ENCODE measurements at regions not wholly inside any gene's neighbourhood (a gene's known extent, or its start where the extent isn't known, plus 50 kb on each side); places are given as distances from the start of the nearest gene placed in this dataset.

DNA sequence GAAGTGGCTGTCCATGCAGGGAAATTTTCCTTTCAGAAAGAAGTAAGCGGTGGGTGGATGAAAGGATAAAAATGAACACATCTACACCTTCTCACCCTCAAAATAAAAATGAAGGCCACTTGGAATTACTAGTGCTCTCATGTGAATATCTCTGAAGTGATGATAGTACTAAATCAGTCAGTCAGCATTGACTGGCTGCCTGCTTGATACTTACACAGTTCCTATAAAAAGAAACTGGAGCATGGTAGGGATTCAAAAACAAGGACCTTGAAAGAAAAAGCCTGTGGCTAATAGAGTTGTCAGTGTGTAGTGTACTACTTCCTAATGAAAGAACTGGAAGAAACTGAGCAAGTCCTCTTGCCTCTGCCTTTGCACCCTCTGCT lies 239.7 kb downstream of the HLX start:
- DNase-seq (ENCODE audit: low read depth) (no peak), FAIRE-seq (no peak)
- H3K27ac ChIP-seq (ENCODE audit: low read depth, low read length), result no peak overlapping the region
- H2AFZ ChIP-seq (ENCODE audit: low read depth, low read length), result no peak overlapping the region
- H3K79me2 ChIP-seq (ENCODE audit: insufficient read depth, low read length), result no peaks in the 10 kb centered on the region
- H3K4me2 ChIP-seq (ENCODE audit: low read length), result no peak overlapping the region
- H3K36me3 ChIP-seq (ENCODE audit: insufficient read depth, low read length), result no peaks in the 10 kb centered on the region
- Mint-ChIP-seq H3K9me3 (ENCODE audit: unreplicated experiment) (peaks cover 3% of the 10 kb centered on the region), H3K27ac (ENCODE audit: unreplicated experiment) (no peak overlapping the region), H3K4me1 (ENCODE audit: low read depth, unreplicated experiment) (peaks cover 30% of the 10 kb centered on the region), H3K27me3 (ENCODE audit: low read depth, unreplicated experiment) (no peaks in the 10 kb centered on the region), H3K36me3 (ENCODE audit: low read depth, unreplicated experiment) (no peaks in the 10 kb centered on the region), H3K4me3 (ENCODE audit: unreplicated experiment) (no peak overlapping the region)
- no peaks in the 10 kb centered on the region for H3K27me3 ChIP-seq (ENCODE audit: insufficient read depth, low read length)
- H3K9me3 ChIP-seq (ENCODE audit: insufficient read depth, low read depth, low read length), result no peaks in the 10 kb centered on the region
- H4K20me1 ChIP-seq (ENCODE audit: insufficient read depth, low read length), result no peaks in the 10 kb centered on the region
- peaks cover 7% of the 10 kb centered on the region for H3K4me1 ChIP-seq (ENCODE audit: insufficient read depth, low read length)
- TF ChIP-seq, protein P1, sequence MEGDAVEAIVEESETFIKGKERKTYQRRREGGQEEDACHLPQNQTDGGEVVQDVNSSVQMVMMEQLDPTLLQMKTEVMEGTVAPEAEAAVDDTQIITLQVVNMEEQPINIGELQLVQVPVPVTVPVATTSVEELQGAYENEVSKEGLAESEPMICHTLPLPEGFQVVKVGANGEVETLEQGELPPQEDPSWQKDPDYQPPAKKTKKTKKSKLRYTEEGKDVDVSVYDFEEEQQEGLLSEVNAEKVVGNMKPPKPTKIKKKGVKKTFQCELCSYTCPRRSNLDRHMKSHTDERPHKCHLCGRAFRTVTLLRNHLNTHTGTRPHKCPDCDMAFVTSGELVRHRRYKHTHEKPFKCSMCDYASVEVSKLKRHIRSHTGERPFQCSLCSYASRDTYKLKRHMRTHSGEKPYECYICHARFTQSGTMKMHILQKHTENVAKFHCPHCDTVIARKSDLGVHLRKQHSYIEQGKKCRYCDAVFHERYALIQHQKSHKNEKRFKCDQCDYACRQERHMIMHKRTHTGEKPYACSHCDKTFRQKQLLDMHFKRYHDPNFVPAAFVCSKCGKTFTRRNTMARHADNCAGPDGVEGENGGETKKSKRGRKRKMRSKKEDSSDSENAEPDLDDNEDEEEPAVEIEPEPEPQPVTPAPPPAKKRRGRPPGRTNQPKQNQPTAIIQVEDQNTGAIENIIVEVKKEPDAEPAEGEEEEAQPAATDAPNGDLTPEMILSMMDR (IDR thresholded peaks at IDR 0.05; ENCODE audit: insufficient read depth, low read depth, low read length), result no peak
- no peak for TF ChIP-seq EZH2 (IDR thresholded peaks at IDR 0.05; ENCODE audit: insufficient read depth, low read length)
- no peak overlapping the region for H3K4me3 ChIP-seq (ENCODE audit: insufficient read depth, low read depth, low read length)
- H3K9ac ChIP-seq (ENCODE audit: low read length), result no peak overlapping the region

DNA sequence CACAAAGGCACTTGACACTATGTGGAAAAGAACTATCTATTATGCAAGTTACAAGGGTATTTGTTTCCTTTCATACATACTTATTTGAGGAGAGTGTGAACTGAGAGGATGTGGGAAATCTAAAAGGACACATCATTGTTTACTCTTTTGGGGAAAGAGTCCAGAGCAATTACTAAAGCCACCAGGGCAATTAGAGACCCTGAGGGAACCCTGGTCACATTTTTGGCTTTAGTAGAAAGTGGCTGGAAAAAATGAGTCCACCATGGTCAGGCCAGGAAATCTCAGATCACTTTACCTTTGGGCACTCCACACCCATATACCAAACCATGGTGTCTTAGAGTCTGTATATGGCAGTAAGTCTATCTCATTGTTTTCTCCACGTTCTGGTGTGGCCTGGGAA lies 243.3 kb downstream of the HLX start:
- Histone ChIP-seq H3K4me1 (ENCODE audit: insufficient read depth, low read length) (peaks cover 7% of the 10 kb centered on the region), H3K4me2 (ENCODE audit: low read length) (no peak overlapping the region), H3K79me2 (ENCODE audit: insufficient read depth, low read length) (no peaks in the 10 kb centered on the region), H3K9ac (ENCODE audit: low read length) (no peak overlapping the region), H4K20me1 (ENCODE audit: insufficient read depth, low read length) (no peaks in the 10 kb centered on the region), H3K9me3 (ENCODE audit: insufficient read depth, low read depth, low read length) (no peaks in the 10 kb centered on the region), H3K27me3 (ENCODE audit: insufficient read depth, low read length) (no peaks in the 10 kb centered on the region), H3K27ac (ENCODE audit: low read depth, low read length) (no peak overlapping the region), H3K4me3 (ENCODE audit: insufficient read depth, low read depth, low read length) (no peak overlapping the region), H2AFZ (ENCODE audit: low read depth, low read length) (no peak overlapping the region), H3K36me3 (ENCODE audit: insufficient read depth, low read length) (no peaks in the 10 kb centered on the region)
- FAIRE-seq (no peak), DNase-seq (ENCODE audit: low read depth) (no peak)
- TF ChIP-seq, protein P1 (IDR thresholded peaks at IDR 0.05; ENCODE audit: insufficient read depth, low read depth, low read length), result no peak
- TF ChIP-seq EZH2 (IDR thresholded peaks at IDR 0.05; ENCODE audit: insufficient read depth, low read length), result no peak
- Mint-ChIP-seq H3K4me3 (ENCODE audit: unreplicated experiment) (no peak overlapping the region), H3K27ac (ENCODE audit: unreplicated experiment) (no peak overlapping the region), H3K36me3 (ENCODE audit: low read depth, unreplicated experiment) (no peaks in the 10 kb centered on the region), H3K27me3 (ENCODE audit: low read depth, unreplicated experiment) (no peaks in the 10 kb centered on the region), H3K9me3 (ENCODE audit: unreplicated experiment) (peaks cover 5% of the 10 kb centered on the region), H3K4me1 (ENCODE audit: low read depth, unreplicated experiment) (peaks cover 15% of the 10 kb centered on the region)

DNA sequence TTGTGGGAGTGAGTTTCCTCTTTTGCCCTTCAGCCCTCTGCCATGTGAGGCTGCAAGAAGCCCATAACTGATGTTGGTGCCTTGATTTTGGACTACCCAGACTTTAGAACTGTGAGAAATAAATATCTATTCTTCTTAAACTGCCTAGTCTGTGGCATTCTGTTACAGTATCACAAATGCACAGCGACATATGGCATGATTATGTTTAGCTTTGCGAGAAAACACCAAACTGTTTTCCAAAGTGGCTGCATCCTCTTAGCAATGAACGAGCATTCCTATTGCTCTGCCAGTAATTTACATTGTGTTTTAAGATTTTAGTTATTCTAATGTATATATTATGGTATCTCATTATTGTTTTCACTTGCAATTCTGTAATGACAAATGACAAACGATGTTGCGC lies 246.7 kb downstream of the HLX start:
- H4K20me1 ChIP-seq (ENCODE audit: insufficient read depth, low read length), result no peaks in the 10 kb centered on the region
- no peaks in the 10 kb centered on the region for H3K36me3 ChIP-seq (ENCODE audit: insufficient read depth, low read length)
- H3K36me3 Mint-ChIP-seq (ENCODE audit: low read depth, unreplicated experiment), result no peaks in the 10 kb centered on the region
- H2AFZ ChIP-seq (ENCODE audit: low read depth, low read length), result no peak overlapping the region
- DNase-seq (ENCODE audit: low read depth) (no peak), FAIRE-seq (no peak)
- peaks cover 2% of the 10 kb centered on the region for H3K9me3 Mint-ChIP-seq (ENCODE audit: unreplicated experiment)
- H3K4me1 Mint-ChIP-seq (ENCODE audit: low read depth, unreplicated experiment), result no peaks in the 10 kb centered on the region
- no peaks in the 10 kb centered on the region for H3K4me1 ChIP-seq (ENCODE audit: insufficient read depth, low read length)
- no peak overlapping the region for H3K4me2 ChIP-seq (ENCODE audit: low read length)
- no peak overlapping the region for H3K9ac ChIP-seq (ENCODE audit: low read length)
- no peaks in the 10 kb centered on the region for H3K27me3 Mint-ChIP-seq (ENCODE audit: low read depth, unreplicated experiment)
- H3K4me3 Mint-ChIP-seq (ENCODE audit: unreplicated experiment), result no peak overlapping the region
- H3K27ac ChIP-seq (ENCODE audit: low read depth, low read length), result no peak overlapping the region
- no peak overlapping the region for H3K4me3 ChIP-seq (ENCODE audit: insufficient read depth, low read depth, low read length)
- H3K27ac Mint-ChIP-seq (ENCODE audit: unreplicated experiment), result no peak overlapping the region
- TF ChIP-seq, protein P1 (IDR thresholded peaks at IDR 0.05; ENCODE audit: insufficient read depth, low read depth, low read length), result no peak
- TF ChIP-seq EZH2 (IDR thresholded peaks at IDR 0.05; ENCODE audit: insufficient read depth, low read length), result no peak
- H3K79me2 ChIP-seq (ENCODE audit: insufficient read depth, low read length), result no peaks in the 10 kb centered on the region
- no peaks in the 10 kb centered on the region for H3K27me3 ChIP-seq (ENCODE audit: insufficient read depth, low read length)
- H3K9me3 ChIP-seq (ENCODE audit: insufficient read depth, low read depth, low read length), result no peaks in the 10 kb centered on the region

Data from astrocyte (in vitro differentiated cells and primary cell).